T47D (cell line): ENCODE measurements at regions not wholly inside any gene's neighbourhood (a gene's known extent, or its start where the extent isn't known, plus 50 kb on each side); places are given as distances from the start of the nearest gene placed in this dataset.

Experiments used
- DNase-seq, 2 experiments: peaks; one replicate each; pipeline versions ENCODE4 v3.0.0 to v3.0.0-alpha.2; 2011 to 2012; ENCODE audit warnings: low read depth in 1 of 2, low spot score in 1 of 2
- JUND ChIP-seq: IDR thresholded peaks from 2 replicates; pipeline ENCODE4 v1.6.1; 2012; ENCODE audit warnings: low read depth
- in situ Hi-C: cut with HindIII; loops from 2 replicates; pipeline ENCODE4 v1.10.0; 2016; ENCODE audit warnings: low sequenced_read_pairs, low pct_unique_long_range_greater_than_20kb

DNA sequence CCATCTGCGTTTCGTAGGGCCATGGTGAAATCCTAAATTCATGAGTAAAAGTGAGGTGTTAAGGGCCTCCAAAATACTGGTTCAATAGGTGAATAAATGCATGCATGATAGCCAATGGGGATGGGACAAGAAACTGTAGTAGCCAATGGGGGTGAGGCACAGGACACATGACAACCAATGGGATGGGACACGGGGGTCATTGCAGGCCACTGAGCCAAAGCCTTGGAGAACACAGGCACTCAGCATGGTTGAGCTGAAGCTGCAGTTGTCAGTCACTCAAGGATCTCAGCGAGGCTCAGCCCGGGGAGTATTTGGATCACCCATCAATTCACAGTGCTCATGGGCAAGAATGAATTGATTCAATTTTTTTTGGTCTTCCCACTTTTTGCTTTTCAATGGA, 156.5 kb downstream of the ACTR3 start:
- in situ Hi-C loops, result no loop called here
- TF ChIP-seq JUND, result no peak
- DNase-seq, result no peak

DNA sequence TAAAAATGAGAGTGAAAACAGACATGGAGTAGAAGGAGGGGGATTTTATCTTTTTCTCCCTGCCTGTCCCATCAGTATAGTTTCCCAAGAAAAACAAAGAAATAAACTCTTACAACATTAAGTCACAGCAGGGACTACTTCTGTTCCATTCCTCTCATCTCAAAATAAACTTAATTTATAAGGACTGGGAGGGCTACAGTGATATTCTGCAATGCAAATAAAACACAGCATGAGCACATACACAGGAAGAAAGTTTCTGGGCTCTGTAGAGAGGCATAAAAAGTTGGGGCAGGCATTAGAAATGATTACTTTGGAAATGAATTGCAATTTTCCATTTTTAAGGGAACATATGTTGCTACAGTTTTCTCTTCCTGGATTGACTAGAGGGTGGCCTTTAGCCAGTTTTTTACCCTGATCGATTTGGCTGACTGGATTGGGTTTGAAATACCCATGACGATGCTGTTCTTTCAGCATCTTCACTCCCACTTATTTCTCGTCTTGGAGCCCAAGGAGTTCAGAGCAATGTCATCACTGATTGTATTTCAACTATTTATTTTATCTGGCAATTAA, 157.1 kb downstream of the ACTR3 start:
- DNase-seq, result no peak
- TF ChIP-seq JUND, result no peak
- in situ Hi-C loops, result no loop called here

DNA sequence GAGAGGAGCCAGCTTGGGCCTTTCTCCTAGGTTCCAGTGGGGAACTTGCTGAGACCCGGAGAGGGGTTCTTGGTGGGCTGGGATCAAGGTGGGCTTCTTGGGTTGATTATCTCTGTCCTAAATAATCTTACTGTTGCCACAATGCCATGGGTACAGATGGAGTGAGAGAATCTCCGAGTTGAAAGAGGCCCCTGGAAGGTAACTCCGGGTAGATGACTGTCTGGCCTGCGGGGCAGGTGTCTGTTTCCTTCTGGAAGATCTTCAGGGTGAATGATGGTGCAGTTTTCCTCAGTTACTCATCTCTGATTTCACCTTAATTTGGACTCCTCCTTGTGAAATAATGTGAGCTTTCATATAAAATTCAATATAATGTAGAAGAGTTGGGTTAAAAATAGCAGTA, 159.4 kb downstream of the ACTR3 start:
- DNase-seq, result no peak
- TF ChIP-seq JUND, result no peak
- in situ Hi-C loops, result no loop called here

DNA sequence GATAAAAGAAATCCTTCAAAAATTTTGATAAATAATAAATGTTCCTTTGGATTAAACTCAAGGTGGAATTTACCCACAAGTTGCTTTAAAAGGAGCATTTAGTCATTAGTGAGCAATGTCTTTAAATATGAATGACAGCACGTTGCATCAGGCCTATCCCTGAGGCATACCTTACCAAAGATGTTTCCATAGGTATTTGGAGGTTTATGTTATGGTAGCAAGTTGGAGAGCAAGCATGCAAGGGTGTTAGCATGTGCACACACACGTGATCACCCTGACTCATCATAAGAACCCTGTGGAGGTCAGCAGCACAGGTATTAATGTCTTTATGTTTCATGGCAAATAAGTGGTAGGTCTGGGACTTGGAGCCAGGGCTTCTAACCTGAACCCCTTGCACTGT, 159.9 kb downstream of the ACTR3 start:
- TF ChIP-seq JUND, result no peak
- in situ Hi-C loops, result no loop called here
- no peak for DNase-seq

DNA sequence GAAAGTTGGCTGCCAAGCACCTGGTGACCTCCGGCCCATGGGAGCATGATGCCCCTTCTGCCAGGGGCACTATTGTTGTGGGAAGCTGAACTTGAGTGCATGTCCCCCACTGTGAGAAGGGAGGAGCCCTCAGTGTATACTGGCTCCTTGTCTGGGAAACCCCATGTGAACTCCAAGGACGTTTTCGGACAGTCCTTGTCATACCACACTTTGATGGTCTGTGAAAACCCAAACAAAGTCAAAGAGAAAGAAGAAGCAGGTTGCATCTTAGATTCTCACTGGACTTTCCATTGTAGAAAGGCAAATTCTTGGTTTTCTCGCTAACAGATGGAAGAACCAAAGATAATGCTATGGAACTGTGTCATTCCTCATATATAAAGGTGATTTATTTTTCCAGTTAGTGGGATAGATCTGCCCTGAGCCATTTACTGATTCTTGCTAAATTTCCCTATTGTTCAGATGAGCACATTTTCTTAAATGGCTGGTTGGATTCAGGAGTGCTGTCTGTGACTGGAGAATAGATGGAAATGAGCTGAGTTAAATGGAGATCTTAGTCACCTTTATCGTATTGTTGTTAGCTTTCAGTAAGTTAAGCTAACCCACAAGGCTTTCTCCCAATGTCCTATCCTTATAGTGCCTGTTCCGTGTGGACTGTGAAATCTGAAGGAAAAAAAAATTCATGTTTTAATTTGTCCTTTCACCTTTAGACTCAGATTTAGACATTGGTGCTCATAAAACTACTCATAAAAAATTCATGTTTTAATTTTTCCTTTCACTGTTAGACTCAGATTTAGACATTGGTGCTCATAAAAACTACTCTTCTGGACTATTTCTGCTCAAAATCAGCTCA, 166.6 kb downstream of the ACTR3 start:
- TF ChIP-seq JUND, result no peak
- in situ Hi-C loops, result no loop called here

DNA sequence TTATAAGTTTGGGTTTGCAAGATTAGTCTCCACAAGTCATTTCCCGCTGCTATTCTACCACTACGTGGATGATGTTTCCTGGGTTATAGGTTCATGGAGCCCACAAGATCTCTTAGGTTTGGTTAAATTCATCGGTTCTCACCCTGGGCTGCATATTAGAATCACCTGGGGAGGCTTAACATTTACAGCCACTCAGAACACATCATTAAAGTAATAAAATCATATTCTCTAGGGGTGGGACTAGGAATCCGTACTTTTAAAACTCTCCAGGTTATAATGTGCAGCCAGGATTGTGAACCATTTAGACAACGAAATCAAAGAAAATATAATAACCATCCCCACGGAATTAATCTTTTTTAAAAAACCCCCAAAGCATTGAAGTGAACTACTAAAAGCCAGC, 167.7 kb downstream of the ACTR3 start:
- TF ChIP-seq JUND, result no peak
- in situ Hi-C loops, result no loop called here
- no peak for DNase-seq

More for the DNA sequence above, 166.6 kb downstream of the ACTR3 start:
- DNase-seq, result no peak

DNA sequence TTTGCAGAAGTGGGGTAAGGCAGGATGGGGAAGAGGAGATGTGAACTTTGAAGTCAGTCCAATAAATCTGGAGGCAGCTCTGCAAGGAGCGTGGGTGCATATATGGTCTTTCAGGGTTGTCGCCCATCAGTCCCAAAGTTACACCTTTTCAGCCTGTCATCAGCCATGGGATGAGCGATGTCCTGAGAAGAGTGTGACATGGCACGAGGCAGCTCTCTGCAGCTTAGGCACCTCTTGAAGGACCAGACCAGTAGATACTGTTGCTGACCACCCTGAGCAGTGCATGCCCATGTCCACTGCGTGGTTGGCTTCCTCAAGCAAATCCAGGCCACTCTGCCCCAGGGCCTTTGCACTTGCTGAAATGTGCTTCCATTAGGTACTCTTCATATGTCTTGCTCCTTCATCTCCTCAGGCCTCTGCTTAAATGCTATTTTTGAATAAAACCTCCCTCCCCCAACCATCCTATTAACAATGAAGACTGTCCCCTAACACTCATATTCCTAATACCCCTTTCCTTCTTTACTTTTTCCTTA, 171.7 kb downstream of the ACTR3 start:
- DNase-seq, result no peak
- in situ Hi-C loops, result no loop called here
- TF ChIP-seq JUND, result no peak

DNA sequence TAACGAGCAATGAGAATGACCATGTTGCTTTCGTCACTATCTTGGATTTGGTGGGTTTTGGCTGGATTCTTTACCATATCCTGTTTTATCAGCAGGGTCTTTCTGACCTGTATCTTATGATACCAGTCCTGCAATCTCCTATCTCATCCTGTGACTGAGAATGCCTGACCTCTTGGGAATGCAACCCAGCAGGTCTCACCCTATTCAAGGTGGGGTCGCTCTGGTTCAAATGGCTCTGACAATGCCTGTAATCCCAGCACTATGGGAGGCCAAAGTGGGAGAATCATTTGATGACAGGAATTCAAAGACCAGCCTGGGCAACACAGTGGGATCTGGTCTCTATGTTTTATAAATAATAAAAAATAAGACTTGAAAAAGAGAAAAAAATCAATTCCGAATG, 173.5 kb downstream of the ACTR3 start:
- no peak for DNase-seq
- TF ChIP-seq JUND, result no peak
- in situ Hi-C loops, result no loop called here

DNA sequence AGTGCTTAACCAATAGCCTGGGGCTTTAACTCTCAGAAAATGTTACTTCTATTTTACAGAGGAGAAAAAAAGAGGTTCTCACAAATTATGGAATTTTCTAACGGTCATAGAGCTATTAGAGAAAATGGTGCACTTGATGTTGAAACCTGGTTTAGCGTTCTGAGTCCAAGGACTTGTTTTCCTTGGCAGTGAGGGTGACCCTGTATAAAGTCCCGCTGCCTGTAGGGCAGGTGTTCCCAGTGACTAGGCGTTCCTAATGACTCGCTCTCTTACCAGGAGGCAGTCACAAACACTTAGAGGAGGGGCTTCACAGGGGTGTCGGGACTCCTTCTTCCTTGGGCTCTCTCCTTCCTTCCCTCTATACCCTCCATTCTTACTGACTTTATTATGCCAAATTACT, 175.8 kb downstream of the ACTR3 start:
- in situ Hi-C loops, result no loop called here
- DNase-seq, result no peak
- no peak for TF ChIP-seq JUND

DNA sequence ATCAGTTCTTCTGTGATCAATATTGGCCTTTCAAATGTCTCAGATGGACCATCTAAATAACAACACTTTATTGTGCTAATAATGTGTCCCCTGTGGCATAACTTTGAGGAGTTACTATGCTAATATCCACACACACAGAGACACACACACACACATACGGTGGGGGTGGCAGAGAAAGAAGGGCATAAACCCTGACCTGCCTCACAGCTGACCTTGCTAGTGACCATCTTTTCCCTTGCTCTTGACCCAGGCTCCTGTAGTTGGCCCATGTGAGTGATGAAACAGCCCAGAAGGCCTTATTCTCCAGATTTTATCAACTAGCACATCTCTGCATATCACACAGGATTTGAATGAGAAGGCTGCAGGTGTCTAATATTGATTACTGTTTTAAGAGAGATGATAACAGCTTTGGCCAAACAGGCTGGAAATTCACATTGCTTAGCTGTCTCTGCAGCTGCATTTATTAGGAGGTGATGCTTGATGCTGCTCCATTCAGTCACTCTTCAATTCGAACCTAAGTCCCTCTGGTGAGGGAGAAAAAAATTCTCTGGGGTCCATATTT, 176.4 kb downstream of the ACTR3 start:
- no peak for DNase-seq
- TF ChIP-seq JUND, result no peak
- in situ Hi-C loops, result no loop called here

DNA sequence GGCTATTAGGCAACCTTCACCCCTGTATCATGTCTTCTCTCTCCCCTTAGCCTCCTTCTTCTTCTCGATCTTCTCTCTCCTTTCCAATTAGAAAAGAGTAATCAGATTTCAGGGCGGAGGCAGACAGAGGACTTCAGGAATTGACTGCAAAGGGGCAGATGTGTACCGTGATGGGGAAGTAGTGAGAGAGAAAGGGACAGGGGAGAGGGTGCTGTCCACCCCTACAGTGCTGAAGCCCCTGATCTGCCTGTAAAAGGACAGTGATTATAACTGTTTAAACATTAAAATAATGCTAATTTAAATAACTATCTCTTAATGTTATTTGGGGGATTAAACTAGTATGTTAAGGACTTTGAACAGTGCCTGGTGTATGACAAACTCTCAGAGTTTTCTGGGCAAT, 178.5 kb downstream of the ACTR3 start:
- in situ Hi-C loops, result no loop called here
- DNase-seq, result peak in 1 of 2 experiments; percentile 1

DNA sequence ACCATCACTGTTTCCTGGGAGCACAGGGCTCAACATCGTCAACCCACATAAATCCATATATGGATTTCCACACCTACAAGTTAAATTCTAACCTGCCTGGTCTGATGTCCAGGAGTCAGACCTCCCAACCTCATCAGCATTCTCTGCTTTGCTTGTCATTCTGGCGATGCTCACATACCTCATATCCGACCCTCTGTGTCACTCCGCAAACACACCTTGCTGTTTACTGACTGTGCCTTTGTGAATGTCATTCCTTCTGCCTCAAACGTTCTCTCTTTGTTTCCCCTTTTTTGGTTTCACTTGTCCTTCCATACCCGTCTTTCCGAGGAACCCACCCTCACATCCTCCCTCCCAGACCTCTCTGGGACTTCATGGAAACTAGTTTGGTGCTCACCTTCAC, 187.1 kb downstream of the ACTR3 start:
- TF ChIP-seq JUND, result no peak
- DNase-seq, result no peak
- in situ Hi-C loops, result no loop called here

More for the DNA sequence above, 178.5 kb downstream of the ACTR3 start:
- no peak for TF ChIP-seq JUND

DNA sequence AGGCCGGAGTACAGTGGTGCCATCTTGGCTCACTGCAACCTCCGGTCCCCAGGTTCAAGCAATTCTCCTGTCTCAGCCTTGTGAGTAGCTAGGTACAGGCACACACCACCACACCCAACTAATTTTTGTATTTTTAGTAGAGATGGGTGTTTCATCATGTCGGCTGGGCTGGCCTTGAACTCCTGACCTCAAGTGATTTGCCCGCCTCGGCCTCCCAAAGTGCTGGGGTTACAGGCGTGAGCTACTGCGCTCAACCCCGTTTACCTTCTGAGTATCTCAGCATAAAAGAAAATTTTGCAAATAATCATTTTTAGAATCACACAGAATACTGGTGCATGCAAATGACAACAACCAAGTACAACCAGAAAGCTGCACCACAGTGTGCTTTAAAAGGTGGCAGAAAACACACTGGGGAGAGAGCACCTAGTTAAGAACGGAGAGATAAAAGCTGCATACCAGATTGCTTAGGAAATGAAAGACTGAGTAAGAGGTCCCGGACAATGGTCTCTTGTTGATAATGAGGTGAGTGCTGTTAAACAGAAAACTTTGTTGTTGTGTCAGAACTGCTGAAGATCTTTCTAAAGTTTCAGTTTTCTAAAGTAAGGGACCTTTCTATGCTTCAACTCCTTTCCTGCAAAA, 189.6 kb downstream of the ACTR3 start:
- TF ChIP-seq JUND, result no peak
- DNase-seq, result no peak
- in situ Hi-C loops, result no loop called here
